ENCODE measurements at regions not wholly inside any gene's neighbourhood (a gene's known extent, or its start where the extent isn't known, plus 50 kb on each side); places are given as distances from the start of the nearest gene placed in this dataset.

DNA sequence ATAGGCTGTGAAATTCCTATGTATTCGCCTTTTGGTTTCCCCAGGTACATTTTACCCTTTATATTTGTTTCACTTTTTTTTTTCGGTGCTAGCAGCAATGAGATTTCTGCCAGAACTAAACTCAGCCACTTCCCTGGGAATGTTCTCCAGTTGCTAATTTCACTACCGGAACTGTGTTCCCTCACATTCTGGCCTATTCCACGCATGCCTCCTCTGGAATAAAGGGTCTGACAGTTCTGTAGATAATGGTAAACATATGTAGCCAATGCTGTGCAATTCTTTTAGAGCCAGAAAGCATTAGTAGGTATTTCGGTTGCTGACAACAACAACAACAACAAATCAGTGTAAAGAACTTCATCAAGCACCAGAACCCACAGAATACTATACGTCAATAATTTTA, 96.1 kb upstream of the TBX18 start:
- no peak overlapping the region for H3K4me2 ChIP-seq (ENCODE audit: low read depth, low read length)
- no peak overlapping the region for H3K56ac ChIP-seq (ENCODE audit: extremely low read depth, insufficient read depth, low read length)
- no TSS peak for BruUV-seq (replicated peaks)
- H3K9ac ChIP-seq (ENCODE audit: low read depth, low read length) = no peak overlapping the region
- in situ Hi-C loops (cut with MboI; ENCODE audit: low sequenced_read_pairs) (no loop called here), dilution Hi-C loops (cut with HindIII; ENCODE audit: low sequenced_read_pairs, unreplicated experiment) (no loop called here), intact Hi-C loops (cut with micrococcal nuclease) (no loop called here)
- no peak for TF ChIP-seq MAFK (IDR thresholded peaks at IDR 0.05; ENCODE audit: low read depth, low read length)
- no peak for TF ChIP-seq FOS (IDR thresholded peaks at IDR 0.05; ENCODE audit: low read depth, low read length)
- TF ChIP-seq RCOR1 (IDR thresholded peaks at IDR 0.05; ENCODE audit: insufficient replicate concordance, low read length) = no peak
- TF ChIP-seq MXI1 (IDR thresholded peaks at IDR 0.05; ENCODE audit: borderline replicate concordance, low read depth, low read length) = no peak
- no peak for TF ChIP-seq CHD1 (IDR thresholded peaks at IDR 0.05; ENCODE audit: low read depth, low read length)
- TF ChIP-seq POLR2A (IDR thresholded peaks at IDR 0.05; ENCODE audit: low read depth, low read length) = no peak
- no peak for TF ChIP-seq SMC3 (IDR thresholded peaks at IDR 0.05; ENCODE audit: low read depth, low read length)
- TF ChIP-seq BHLHE40 (IDR thresholded peaks at IDR 0.05; ENCODE audit: low read depth, low read length) = no peak
- no peak for TF ChIP-seq RFX5 (IDR thresholded peaks at IDR 0.05; ENCODE audit: low read depth, low read length)
- TF ChIP-seq, protein P1, sequence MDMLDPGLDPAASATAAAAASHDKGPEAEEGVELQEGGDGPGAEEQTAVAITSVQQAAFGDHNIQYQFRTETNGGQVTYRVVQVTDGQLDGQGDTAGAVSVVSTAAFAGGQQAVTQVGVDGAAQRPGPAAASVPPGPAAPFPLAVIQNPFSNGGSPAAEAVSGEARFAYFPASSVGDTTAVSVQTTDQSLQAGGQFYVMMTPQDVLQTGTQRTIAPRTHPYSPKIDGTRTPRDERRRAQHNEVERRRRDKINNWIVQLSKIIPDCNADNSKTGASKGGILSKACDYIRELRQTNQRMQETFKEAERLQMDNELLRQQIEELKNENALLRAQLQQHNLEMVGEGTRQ (IDR thresholded peaks at IDR 0.05; ENCODE audit: low read depth, low read length) = no peak
- TF ChIP-seq, protein P2, sequence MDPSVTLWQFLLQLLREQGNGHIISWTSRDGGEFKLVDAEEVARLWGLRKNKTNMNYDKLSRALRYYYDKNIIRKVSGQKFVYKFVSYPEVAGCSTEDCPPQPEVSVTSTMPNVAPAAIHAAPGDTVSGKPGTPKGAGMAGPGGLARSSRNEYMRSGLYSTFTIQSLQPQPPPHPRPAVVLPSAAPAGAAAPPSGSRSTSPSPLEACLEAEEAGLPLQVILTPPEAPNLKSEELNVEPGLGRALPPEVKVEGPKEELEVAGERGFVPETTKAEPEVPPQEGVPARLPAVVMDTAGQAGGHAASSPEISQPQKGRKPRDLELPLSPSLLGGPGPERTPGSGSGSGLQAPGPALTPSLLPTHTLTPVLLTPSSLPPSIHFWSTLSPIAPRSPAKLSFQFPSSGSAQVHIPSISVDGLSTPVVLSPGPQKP (IDR thresholded peaks at IDR 0.05; ENCODE audit: borderline replicate concordance, low read depth, low read length) = no peak
- TF ChIP-seq MAZ (IDR thresholded peaks at IDR 0.05; ENCODE audit: borderline replicate concordance, low read depth, low read length) = no peak
- no peak for TF ChIP-seq NFE2L2 (IDR thresholded peaks at IDR 0.05; ENCODE audit: low read depth, low read length)
- TF ChIP-seq RAD21 (IDR thresholded peaks at IDR 0.05; ENCODE audit: low read length) = no peak
- TF ChIP-seq, protein P3, sequence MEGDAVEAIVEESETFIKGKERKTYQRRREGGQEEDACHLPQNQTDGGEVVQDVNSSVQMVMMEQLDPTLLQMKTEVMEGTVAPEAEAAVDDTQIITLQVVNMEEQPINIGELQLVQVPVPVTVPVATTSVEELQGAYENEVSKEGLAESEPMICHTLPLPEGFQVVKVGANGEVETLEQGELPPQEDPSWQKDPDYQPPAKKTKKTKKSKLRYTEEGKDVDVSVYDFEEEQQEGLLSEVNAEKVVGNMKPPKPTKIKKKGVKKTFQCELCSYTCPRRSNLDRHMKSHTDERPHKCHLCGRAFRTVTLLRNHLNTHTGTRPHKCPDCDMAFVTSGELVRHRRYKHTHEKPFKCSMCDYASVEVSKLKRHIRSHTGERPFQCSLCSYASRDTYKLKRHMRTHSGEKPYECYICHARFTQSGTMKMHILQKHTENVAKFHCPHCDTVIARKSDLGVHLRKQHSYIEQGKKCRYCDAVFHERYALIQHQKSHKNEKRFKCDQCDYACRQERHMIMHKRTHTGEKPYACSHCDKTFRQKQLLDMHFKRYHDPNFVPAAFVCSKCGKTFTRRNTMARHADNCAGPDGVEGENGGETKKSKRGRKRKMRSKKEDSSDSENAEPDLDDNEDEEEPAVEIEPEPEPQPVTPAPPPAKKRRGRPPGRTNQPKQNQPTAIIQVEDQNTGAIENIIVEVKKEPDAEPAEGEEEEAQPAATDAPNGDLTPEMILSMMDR (conservative IDR thresholded peaks at IDR 0.05; ENCODE audit: low read depth, low read length) = no peak
- H2BK120ac ChIP-seq (ENCODE audit: low read depth, low read length) = no peak overlapping the region
- H3K14ac ChIP-seq (replicated peaks; ENCODE audit: low read depth, low read length) = no peak overlapping the region
- no peak overlapping the region for H2BK5ac ChIP-seq (ENCODE audit: low read depth, low read length, poor library complexity, severe bottlenecking)
- ChIA-PET CTCF (no interaction called here), POLR2A (ENCODE audit: unreplicated experiment) (no interaction called here)
- DNase-seq = no peak
- no peak overlapping the region for H3K27ac ChIP-seq (ENCODE audit: insufficient read depth, low read length)
- no peak overlapping the region for H4K5ac ChIP-seq (ENCODE audit: low read depth, low read length)
- H3K9me3 ChIP-seq (ENCODE audit: control insufficient read depth, insufficient read depth, low read length) = no peaks in the 10 kb centered on the region
- no peaks in the 10 kb centered on the region for H3K4me1 ChIP-seq (ENCODE audit: control insufficient read depth, insufficient read depth, low read length)
- no peaks in the 10 kb centered on the region for H3K79me1 ChIP-seq (ENCODE audit: low read depth in 1 of 2, low read length in 2 of 2)
- H2AK5ac ChIP-seq (ENCODE audit: low read depth, low read length) = no peak overlapping the region
- H3K27me3 ChIP-seq (ENCODE audit: control insufficient read depth, insufficient read depth, low read length) = no peaks in the 10 kb centered on the region
- no peaks in the 10 kb centered on the region for H4K20me1 ChIP-seq (ENCODE audit: insufficient read depth, low read length)
- no peak overlapping the region for H3K23ac ChIP-seq (ENCODE audit: low read depth, low read length)
- no peak overlapping the region for H2BK15ac ChIP-seq (ENCODE audit: low read depth, low read length)
- no peaks in the 10 kb centered on the region for H3K9me1 ChIP-seq (ENCODE audit: insufficient read depth, low read length)
- no peak overlapping the region for H4K91ac ChIP-seq (ENCODE audit: insufficient read depth, low read depth, low read length)
- no peak overlapping the region for H2AK9ac ChIP-seq (replicated peaks; ENCODE audit: low read depth, low read length, poor library complexity)
- no peaks in the 10 kb centered on the region for H3K36me3 ChIP-seq (ENCODE audit: control insufficient read depth, insufficient read depth, low read length)
- no peak overlapping the region for H2AFZ ChIP-seq (replicated peaks; ENCODE audit: low read length, poor library complexity)
- ATAC-seq (ENCODE audit: low read depth) = no peak
- no CpG with 5 or more reads among the region's 6 CpGs for WGBS, 2 experiments (ENCODE audit: extremely low coverage in 2 of 2, insufficient read length in 1 of 2)
- H3K18ac ChIP-seq (ENCODE audit: low read depth, low read length) = no peak overlapping the region
- H3K4ac ChIP-seq (ENCODE audit: low read depth, low read length) = no peak overlapping the region
- no peak overlapping the region for H4K8ac ChIP-seq (ENCODE audit: low read depth in 2 of 2, low read length in 2 of 2)
- H2BK20ac ChIP-seq (ENCODE audit: low read depth, low read length) = no peak overlapping the region
- H3K4me3 ChIP-seq (ENCODE audit: insufficient read depth, low read depth, low read length) = no peak overlapping the region

All from IMR-90 (cell line).